Endothelial cell of umbilical vein (primary cell): ENCODE measurements at regions not wholly inside any gene's neighbourhood (a gene's known extent, or its start where the extent isn't known, plus 50 kb on each side); places are given as distances from the start of the nearest gene placed in this dataset.

Source experiments
- BruUV-seq: library from RNA; stranded (reverse); fragments of 400-500 nt; replicated peaks from 2 replicates; lab custom pipeline; 2021; lab: Mats Ljungman, UMichigan
- CTCF ChIA-PET: fragments of 300-600, 350-600 bp; sonication (Branson Sonifier 250); formaldehyde crosslinking; loops from one replicate; lab custom pipeline; 2021; ENCODE audit warnings: antibody characterized with exemption, inconsistent platforms; lab: Charles Lee
- POLR2A ChIA-PET: fragments of 300-600, 350-600 bp; sonication (Branson Sonifier 250); formaldehyde crosslinking; loops from one replicate; lab custom pipeline; 2021; ENCODE audit warnings: antibody characterized with exemption, inconsistent platforms; lab: Charles Lee
- DNase-seq: peaks from one replicate; pipeline ENCODE4 v3.0.0-alpha.2; 2011; ENCODE audit warnings: low read depth, low spot score
- FAIRE-seq: peaks from 2 replicates; lab custom pipeline; 2011; peaks lifted over from hg19 to GRCh38; lab: Jason Lieb, UNC
- H2AFZ ChIP-seq: 2 replicates; pipeline ENCODE4 v1.6.0; 2012; ENCODE audit warnings: low read depth, low read length, control low read depth, inconsistent platforms
- H3K27ac ChIP-seq: 2 replicates; pipeline ENCODE4 v1.5.1; 2011; ENCODE audit warnings: low read depth, mild to moderate bottlenecking, control low read depth, low read length, moderate library complexity; ENCODE audit not compliant: insufficient read depth
- H3K27me3 ChIP-seq, 2 experiments: 2 replicates each; pipeline versions ENCODE4 v1.6.0 to v1.6.1; 2011; ENCODE audit warnings: low read length in 2 of 2, mixed read lengths in 1 of 2; ENCODE audit not compliant: control insufficient read depth in 2 of 2, insufficient read depth in 2 of 2
- H3K36me3 ChIP-seq, 2 experiments: 2 replicates in 1 of 2; 3 replicates in 1 of 2; pipeline ENCODE4 v1.5.1; 2011; ENCODE audit warnings: low read length in 2 of 2, mild to moderate bottlenecking in 1 of 2, moderate library complexity in 1 of 2; ENCODE audit not compliant: control insufficient read depth in 2 of 2, insufficient read depth in 2 of 2; ENCODE audit errors: extremely low read depth in 1 of 2
- H3K4me1 ChIP-seq: 3 replicates; pipeline ENCODE4 v1.5.1; 2011; ENCODE audit warnings: mild to moderate bottlenecking, low read length; ENCODE audit not compliant: control insufficient read depth, insufficient read depth; ENCODE audit errors: extremely low read depth
- H3K4me2 ChIP-seq: 2 replicates; pipeline ENCODE4 v1.6.1; 2011; ENCODE audit warnings: low read length, control low read depth, mixed read lengths; ENCODE audit not compliant: insufficient read depth
- H3K4me3 ChIP-seq, 3 experiments: fragments of 200-600 bp in 1 of 3; sonication (generic), shearing (Covaris generic) in 1 of 3; replicated peaks in 1 of 3; 2 replicates each; pipeline ENCODE4 v1.5.1; 2011 to 2016; ENCODE audit warnings: control low read depth in 3 of 3, low read length in 3 of 3, mild to moderate bottlenecking in 2 of 3, inconsistent platforms in 1 of 3, low read depth in 1 of 3, moderate library complexity in 1 of 3; ENCODE audit not compliant: insufficient read depth in 1 of 3
- H3K79me2 ChIP-seq: 2 replicates; pipeline ENCODE4 v1.6.0; 2012; ENCODE audit warnings: low read length, inconsistent platforms; ENCODE audit not compliant: control insufficient read depth, insufficient read depth
- H3K9ac ChIP-seq: replicated peaks from 2 replicates; pipeline ENCODE3; 2011; ENCODE audit warnings: low read length, control low read depth; ENCODE audit not compliant: insufficient read depth; ENCODE audit errors: extremely low read depth
- H3K9me1 ChIP-seq: replicated peaks from 3 replicates; pipeline ENCODE4 v1.6.0; 2011; ENCODE audit warnings: mild to moderate bottlenecking, low read length; ENCODE audit not compliant: control insufficient read depth, insufficient read depth; ENCODE audit errors: extremely low read depth
- H3K9me3 ChIP-seq: replicated peaks from 2 replicates; pipeline ENCODE4 v1.5.1; 2012; ENCODE audit warnings: low read length, inconsistent platforms; ENCODE audit not compliant: control insufficient read depth, insufficient read depth
- H4K20me1 ChIP-seq: replicated peaks from 2 replicates; pipeline ENCODE3; 2011; ENCODE audit warnings: mild to moderate bottlenecking, low read length; ENCODE audit not compliant: control insufficient read depth, insufficient read depth; ENCODE audit errors: extremely low read depth
- EZH2 ChIP-seq: IDR thresholded peaks from 2 replicates; pipeline ENCODE4 v1.6.1; 2012; ENCODE audit warnings: borderline replicate concordance, low read depth, mild to moderate bottlenecking, moderate library complexity, low read length, inconsistent platforms; ENCODE audit not compliant: severe bottlenecking
- FOS ChIP-seq: IDR thresholded peaks from 2 replicates; pipeline ENCODE4 v1.6.1; 2011; ENCODE audit warnings: mild to moderate bottlenecking, low read length, moderate library complexity, borderline replicate concordance; ENCODE audit not compliant: insufficient read depth
- GATA2 ChIP-seq: IDR thresholded peaks from 2 replicates; pipeline ENCODE4 v1.7.0; 2011; ENCODE audit warnings: low read depth, mild to moderate bottlenecking, moderate library complexity, mixed read lengths, low read length; ENCODE audit not compliant: insufficient read length, insufficient read depth
- JUN ChIP-seq: IDR thresholded peaks from 2 replicates; pipeline ENCODE4 v1.6.1; 2011; ENCODE audit warnings: borderline replicate concordance, low read depth; ENCODE audit not compliant: insufficient read length, insufficient read depth
- MYC ChIP-seq: IDR thresholded peaks from one replicate; pipeline ENCODE4 v1.6.1; 2011; ENCODE audit warnings: mild to moderate bottlenecking, low read depth, low read length
- POLR2A ChIP-seq: IDR thresholded peaks from 2 replicates; pipeline ENCODE4 v1.6.1; 2012; ENCODE audit warnings: low read depth, mild to moderate bottlenecking, control low read depth, low read length
- POLR2AphosphoS5 ChIP-seq: IDR thresholded peaks from 2 replicates; pipeline ENCODE4 v1.6.1; 2012; ENCODE audit warnings: low read depth, mild to moderate bottlenecking, control low read depth, low read length, moderate library complexity; ENCODE audit not compliant: insufficient read depth
- dilution Hi-C: fragments of 300-500 bp; cut with MboI; formaldehyde crosslinking; loops from one replicate; pipeline ENCODE4 v1.15.0; 2019; ENCODE audit warnings: low sequenced_read_pairs; ENCODE audit not compliant: extremely low pct_ligation_motif_present
- intact Hi-C: fragments of 100-400 bp; cut with micrococcal nuclease; formaldehyde crosslinking; loops from one replicate; pipeline ENCODE4 v1.10.0; 2022
- TF ChIP-seq, protein P1 (sequence below), 2 donors: IDR thresholded peaks; 1 replicate in 1 of 2; 2 replicates in 1 of 2; pipeline ENCODE4 v1.5.1; 2011; ENCODE audit warnings: low read length in 2 of 2, mild to moderate bottlenecking in 2 of 2, moderate library complexity in 2 of 2, control low read depth in 1 of 2, inconsistent platforms in 1 of 2, low read depth in 1 of 2; ENCODE audit not compliant: insufficient read depth in 1 of 2; ENCODE audit errors: extremely low read depth in 1 of 2
- TF ChIP-seq, protein P2 (sequence below): IDR thresholded peaks from 2 replicates; pipeline ENCODE4 v1.6.1; 2011; ENCODE audit not compliant: insufficient read depth, insufficient read length

DNA sequence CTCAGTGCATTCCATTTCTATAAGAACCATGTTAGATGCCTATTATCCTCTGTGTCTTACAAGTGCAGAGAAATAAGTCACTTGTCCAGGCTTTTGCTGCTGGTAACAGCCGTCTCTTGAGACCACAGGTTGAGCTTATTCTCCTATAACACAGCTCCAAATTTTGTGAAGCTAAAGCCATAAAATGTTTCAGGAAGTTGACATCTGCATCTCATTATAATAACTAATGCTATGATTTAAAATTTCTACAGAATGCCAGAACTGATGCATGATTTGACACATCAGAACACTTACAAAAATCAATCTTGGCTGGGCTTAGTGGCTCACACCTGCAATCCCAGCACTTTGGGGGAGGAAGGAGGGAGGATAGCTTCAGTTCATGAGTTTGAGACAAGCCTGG is 986.9 kb downstream of the TYW1 start:
- no TSS peak for BruUV-seq
- FAIRE-seq (no peak), DNase-seq (no peak)
- no peaks in the 10 kb centered on the region for H3K4me1 ChIP-seq
- H4K20me1 ChIP-seq: no peaks in the 10 kb centered on the region
- no peak overlapping the region for H3K27ac ChIP-seq
- no peaks in the 10 kb centered on the region for H3K27me3 ChIP-seq
- no peak overlapping the region for H3K9ac ChIP-seq
- intact Hi-C loops: no loop called here
- CTCF ChIA-PET: no interaction called here
- TF ChIP-seq POLR2AphosphoS5 (no peak), GATA2 (no peak), POLR2A (no peak), EZH2 (no peak), MYC (no peak), JUN (no peak), FOS (no peak)
- TF ChIP-seq, protein P1, sequence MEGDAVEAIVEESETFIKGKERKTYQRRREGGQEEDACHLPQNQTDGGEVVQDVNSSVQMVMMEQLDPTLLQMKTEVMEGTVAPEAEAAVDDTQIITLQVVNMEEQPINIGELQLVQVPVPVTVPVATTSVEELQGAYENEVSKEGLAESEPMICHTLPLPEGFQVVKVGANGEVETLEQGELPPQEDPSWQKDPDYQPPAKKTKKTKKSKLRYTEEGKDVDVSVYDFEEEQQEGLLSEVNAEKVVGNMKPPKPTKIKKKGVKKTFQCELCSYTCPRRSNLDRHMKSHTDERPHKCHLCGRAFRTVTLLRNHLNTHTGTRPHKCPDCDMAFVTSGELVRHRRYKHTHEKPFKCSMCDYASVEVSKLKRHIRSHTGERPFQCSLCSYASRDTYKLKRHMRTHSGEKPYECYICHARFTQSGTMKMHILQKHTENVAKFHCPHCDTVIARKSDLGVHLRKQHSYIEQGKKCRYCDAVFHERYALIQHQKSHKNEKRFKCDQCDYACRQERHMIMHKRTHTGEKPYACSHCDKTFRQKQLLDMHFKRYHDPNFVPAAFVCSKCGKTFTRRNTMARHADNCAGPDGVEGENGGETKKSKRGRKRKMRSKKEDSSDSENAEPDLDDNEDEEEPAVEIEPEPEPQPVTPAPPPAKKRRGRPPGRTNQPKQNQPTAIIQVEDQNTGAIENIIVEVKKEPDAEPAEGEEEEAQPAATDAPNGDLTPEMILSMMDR (IDR thresholded peaks at IDR 0.05; ENCODE audit: extremely low read depth in 1 of 2, insufficient read depth in 1 of 2, low read depth in 1 of 2, low read length in 2 of 2): no peak
- TF ChIP-seq, protein P2, sequence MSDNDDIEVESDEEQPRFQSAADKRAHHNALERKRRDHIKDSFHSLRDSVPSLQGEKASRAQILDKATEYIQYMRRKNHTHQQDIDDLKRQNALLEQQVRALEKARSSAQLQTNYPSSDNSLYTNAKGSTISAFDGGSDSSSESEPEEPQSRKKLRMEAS: no peak
- dilution Hi-C loops: no loop called here
- no peak overlapping the region for H3K4me2 ChIP-seq
- no peaks in the 10 kb centered on the region for H3K9me1 ChIP-seq
- peaks cover 2% of the 10 kb centered on the region for H3K9me3 ChIP-seq
- POLR2A ChIA-PET: no interaction called here
- H3K4me3 ChIP-seq: no peak overlapping the region
- no peaks in the 10 kb centered on the region for H3K36me3 ChIP-seq
- no peak overlapping the region for H2AFZ ChIP-seq
- no peaks in the 10 kb centered on the region for H3K79me2 ChIP-seq
